Skeletal muscle tissue (tissue), 3 donors: ENCODE measurements at regions not wholly inside any gene's neighbourhood (a gene's known extent, or its start where the extent isn't known, plus 50 kb on each side); places are given as distances from the start of the nearest gene placed in this dataset.
"Not testable (repeated sequence)": the region's sequence is repeated elsewhere in the genome, so short reads cannot be mapped to it uniquely, and the experiment has no call there.

Experiments
- H3K27ac ChIP-seq: one replicate; pipeline ENCODE4 v1.7.0; 2013; ENCODE audit warnings: mild to moderate bottlenecking, low read depth, low read length, inconsistent platforms
- H3K27me3 ChIP-seq, 3 donors: one replicate each; pipeline ENCODE4 v1.7.0; 2013; ENCODE audit warnings: low read length in 3 of 3; ENCODE audit not compliant: control insufficient read depth in 3 of 3, insufficient read depth in 3 of 3
- H3K36me3 ChIP-seq, 3 donors: one replicate each; pipeline ENCODE4 v1.7.0; 2013; ENCODE audit warnings: low read length in 3 of 3; ENCODE audit not compliant: control insufficient read depth in 3 of 3, insufficient read depth in 3 of 3
- H3K4me1 ChIP-seq, 3 donors: one replicate each; pipeline ENCODE4 v1.7.0; 2013; ENCODE audit warnings: low read length in 3 of 3, mild to moderate bottlenecking in 3 of 3; ENCODE audit not compliant: control insufficient read depth in 3 of 3, insufficient read depth in 3 of 3
- H3K4me3 ChIP-seq, 3 donors: one replicate each; pipeline ENCODE4 v1.7.0; 2013; ENCODE audit warnings: low read length in 3 of 3
- H3K9ac ChIP-seq, 3 donors: one replicate each; pipeline ENCODE4 v1.7.0; 2013; ENCODE audit warnings: low read length in 3 of 3, mild to moderate bottlenecking in 3 of 3, moderate library complexity in 2 of 3, low read depth in 1 of 3
- H3K9me3 ChIP-seq, 3 donors: one replicate each; pipeline ENCODE4 v1.7.0; 2013; ENCODE audit warnings: low read length in 3 of 3; ENCODE audit not compliant: control insufficient read depth in 3 of 3
- donor health status: Osteomylitis.

DNA sequence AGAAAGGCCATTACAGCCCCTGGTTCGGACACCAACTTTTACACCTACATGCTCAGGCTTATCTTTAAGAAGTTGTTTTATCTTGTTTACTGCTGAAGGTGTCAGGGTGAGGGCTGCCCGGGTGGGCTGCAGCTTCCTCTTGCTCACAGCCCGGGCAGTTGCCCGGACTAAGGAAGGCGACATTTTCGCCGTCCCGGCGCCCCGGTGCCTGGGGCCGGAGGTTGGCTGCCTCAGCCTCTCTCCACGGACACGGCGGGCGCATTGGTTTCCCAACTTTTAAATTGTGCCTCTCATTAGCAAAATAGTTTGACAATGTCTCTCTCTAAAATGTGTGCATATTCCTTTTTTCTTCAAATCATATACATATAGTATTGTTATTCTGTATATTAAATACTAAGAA, 198.5 kb downstream of the LRRC70 start:
- H3K27me3 ChIP-seq, H3K9ac ChIP-seq, H3K9me3 ChIP-seq, H3K27ac ChIP-seq, H3K36me3 ChIP-seq, H3K4me3 ChIP-seq, H3K4me1 ChIP-seq: not testable (repeated sequence)

DNA sequence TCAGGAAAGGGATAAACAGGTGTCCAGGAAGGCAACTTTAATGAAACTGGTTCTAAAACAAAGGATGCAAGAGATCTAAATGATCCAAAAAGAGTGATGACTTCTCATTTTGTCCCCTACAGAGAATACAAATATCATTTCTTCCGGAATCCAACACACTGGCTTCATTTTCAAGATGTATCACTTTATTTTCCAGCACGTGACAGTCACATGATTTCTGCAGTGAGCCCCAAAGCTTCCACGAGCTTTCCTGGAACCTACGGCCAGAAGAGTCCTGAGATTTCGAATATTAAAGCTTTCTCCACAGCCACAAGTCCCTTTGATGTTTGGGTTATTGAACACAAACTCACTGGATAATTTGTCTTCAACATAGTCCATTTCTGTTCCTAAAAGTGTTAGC, 198.0 kb downstream of the LRRC70 start:
- H3K9ac ChIP-seq, H3K4me3 ChIP-seq: not testable (repeated sequence)

DNA sequence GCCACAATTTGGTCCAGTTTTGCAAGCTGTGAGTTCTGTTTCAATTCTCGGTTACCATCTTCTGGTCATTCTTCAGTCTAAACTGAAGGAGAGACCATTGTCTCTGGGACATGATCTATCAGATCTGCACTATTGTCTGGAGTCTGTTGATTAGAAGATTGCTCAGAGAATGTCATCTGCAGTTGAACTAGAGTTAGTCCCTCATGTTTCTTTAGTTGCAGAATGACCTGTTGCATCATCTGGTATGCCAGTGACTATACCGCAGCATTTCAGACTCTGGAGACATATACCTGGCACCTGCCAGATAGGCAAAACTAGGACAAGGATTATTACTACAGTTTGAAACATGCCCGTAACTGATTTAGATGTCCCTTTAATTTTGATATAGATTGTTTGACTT, 194.8 kb downstream of the LRRC70 start:
- no peaks in the 10 kb centered on the region for H3K4me1 ChIP-seq
- no peak overlapping the region for H3K27ac ChIP-seq
- H3K27me3 ChIP-seq: no peaks in the 10 kb centered on the region
- H3K9me3 ChIP-seq: no peaks in the 10 kb centered on the region
- no peaks in the 10 kb centered on the region for H3K36me3 ChIP-seq
- H3K9ac ChIP-seq: no peak overlapping the region
- H3K4me3 ChIP-seq: no peak overlapping the region

More for the DNA sequence above, 198.0 kb downstream of the LRRC70 start:
- H3K36me3 ChIP-seq, H3K27me3 ChIP-seq, H3K27ac ChIP-seq, H3K4me1 ChIP-seq, H3K9me3 ChIP-seq: not testable (repeated sequence)

DNA sequence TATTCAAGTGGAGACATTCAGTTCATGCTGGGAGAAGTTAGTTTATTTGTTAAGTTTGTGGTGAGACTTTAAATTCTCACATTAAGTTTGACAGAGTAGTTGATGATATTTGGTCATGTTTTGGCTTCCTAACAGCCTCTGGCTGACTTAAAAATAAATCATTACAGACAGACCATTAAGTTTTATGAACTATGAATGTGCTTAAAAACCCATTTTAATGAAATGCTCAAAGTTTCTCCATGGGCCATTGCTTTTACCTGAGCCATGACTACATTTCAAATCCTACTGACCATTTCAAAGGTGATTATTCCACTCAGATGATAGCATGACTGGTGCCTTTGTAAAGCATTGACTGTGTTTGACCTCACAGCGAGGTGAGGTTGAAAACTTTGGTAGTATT, 192.7 kb downstream of the LRRC70 start:
- no peak overlapping the region for H3K27ac ChIP-seq
- no peaks in the 10 kb centered on the region for H3K27me3 ChIP-seq
- H3K36me3 ChIP-seq: no peaks in the 10 kb centered on the region
- H3K9me3 ChIP-seq: no peaks in the 10 kb centered on the region
- no peak overlapping the region for H3K9ac ChIP-seq
- no peak overlapping the region for H3K4me3 ChIP-seq
- no peaks in the 10 kb centered on the region for H3K4me1 ChIP-seq

DNA sequence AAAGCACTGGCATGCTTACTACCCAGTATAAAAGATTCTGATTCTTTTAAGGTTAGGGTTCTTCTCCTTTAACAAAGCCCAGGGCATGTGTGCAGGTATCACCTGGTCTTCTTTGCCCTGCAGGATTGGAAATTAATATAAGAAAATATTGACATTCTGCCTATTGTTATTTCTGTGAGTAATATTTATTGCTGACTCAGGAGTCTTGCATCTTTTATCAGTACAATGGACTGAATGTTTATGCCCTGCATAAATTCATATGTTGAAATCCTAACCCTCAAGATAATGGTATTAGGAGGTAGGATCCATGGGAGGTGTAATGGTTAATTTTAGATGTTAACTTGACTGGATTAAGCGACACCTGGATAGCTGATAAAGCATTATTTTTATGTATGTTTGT, 189.0 kb downstream of the LRRC70 start:
- H3K4me1 ChIP-seq: no peaks in the 10 kb centered on the region
- no peak overlapping the region for H3K27ac ChIP-seq
- H3K27me3 ChIP-seq: no peaks in the 10 kb centered on the region
- H3K9ac ChIP-seq: no peak overlapping the region
- H3K4me3 ChIP-seq: no peak overlapping the region
- no peaks in the 10 kb centered on the region for H3K36me3 ChIP-seq
- H3K9me3 ChIP-seq: no peaks in the 10 kb centered on the region

DNA sequence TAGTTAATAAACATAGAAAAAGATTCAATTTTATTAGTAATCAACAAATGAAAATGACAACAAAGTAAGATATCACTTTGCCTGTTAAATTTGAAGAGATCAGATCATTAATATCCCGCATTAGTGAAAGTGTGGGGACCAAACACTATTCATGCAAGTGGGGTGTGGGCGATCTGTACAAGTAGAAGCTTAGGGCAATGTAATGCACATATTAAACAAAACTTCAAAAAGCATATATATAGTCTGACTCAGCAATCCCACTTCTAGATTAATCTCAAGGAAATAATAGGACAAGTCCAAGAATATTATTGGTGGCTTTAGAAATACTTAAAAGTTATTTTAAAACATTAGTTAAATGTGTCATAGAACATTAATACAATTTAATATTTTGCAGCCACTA, 188.5 kb downstream of the LRRC70 start:
- Histone ChIP-seq H3K9ac (no peak overlapping the region), H3K4me3 (no peak overlapping the region), H3K9me3 (no peaks in the 10 kb centered on the region), H3K27me3 (no peaks in the 10 kb centered on the region), H3K36me3 (no peaks in the 10 kb centered on the region), H3K27ac (no peak overlapping the region), H3K4me1 (no peaks in the 10 kb centered on the region)

DNA sequence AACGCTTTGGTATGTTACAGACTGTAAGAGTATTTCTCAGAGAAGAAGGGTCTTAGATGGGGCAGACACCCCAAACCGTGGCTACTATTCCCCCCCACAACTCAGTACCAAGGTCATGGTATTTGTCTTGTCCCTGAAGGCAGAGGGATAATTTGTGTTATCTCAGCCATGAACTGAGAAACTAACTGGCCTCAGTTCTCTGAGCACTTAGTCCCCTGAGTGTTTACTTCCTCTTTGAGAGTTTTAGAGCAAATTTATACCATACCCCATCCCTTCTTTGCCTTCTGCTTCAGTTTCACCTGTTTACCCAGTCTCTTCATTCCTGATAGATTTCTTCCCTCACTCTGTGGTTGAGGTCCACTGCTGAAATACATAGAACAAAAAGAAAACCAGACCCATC, 183.9 kb downstream of the LRRC70 start:
- no peaks in the 10 kb centered on the region for H3K9me3 ChIP-seq
- H3K4me3 ChIP-seq: no peak overlapping the region
- no peak overlapping the region for H3K27ac ChIP-seq
- H3K9ac ChIP-seq: no peak overlapping the region
- H3K36me3 ChIP-seq: no peaks in the 10 kb centered on the region
- H3K4me1 ChIP-seq: no peaks in the 10 kb centered on the region
- no peaks in the 10 kb centered on the region for H3K27me3 ChIP-seq

DNA sequence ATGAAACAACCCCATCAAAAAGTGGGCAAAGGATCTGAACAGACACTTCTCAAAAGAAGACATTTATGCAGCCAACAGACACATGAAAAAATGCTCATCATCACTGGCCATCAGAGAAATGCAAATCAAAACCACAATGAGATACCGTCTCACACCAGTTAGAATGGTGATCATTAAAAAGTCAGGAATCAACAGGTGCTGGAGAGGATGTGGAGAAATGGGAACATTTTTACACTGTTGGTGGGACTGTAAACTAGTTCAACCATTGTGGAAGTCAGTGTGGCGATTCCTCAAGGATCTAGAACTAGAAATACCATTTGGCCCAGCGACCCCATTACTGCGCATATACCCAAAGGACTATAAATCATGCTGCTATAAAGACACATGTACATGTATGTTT, 179.1 kb downstream of the LRRC70 start:
- H3K9me3 ChIP-seq, H3K4me1 ChIP-seq, H3K27me3 ChIP-seq, H3K36me3 ChIP-seq, H3K4me3 ChIP-seq, H3K27ac ChIP-seq, H3K9ac ChIP-seq: not testable (repeated sequence)

DNA sequence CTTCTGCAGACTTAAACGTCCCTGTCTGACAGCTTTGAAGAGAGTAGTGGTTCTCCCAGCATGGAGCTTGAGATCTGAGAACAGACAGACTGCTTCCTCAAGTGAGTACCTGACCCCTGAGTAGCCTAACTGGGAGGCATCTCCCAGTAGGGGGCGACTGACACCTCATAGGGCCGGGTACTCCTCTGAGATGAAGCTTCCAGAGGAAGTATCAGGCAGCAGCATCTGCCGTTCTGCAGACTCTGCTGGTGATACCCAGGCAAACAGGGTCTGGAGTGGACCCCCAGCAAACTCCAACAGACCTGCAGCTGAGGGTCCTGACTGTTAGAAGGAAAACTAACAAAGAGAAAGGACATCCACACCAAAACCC, 174.4 kb downstream of the LRRC70 start:
- not testable (repeated sequence) for H3K4me3 ChIP-seq, H3K9me3 ChIP-seq, H3K27me3 ChIP-seq, H3K27ac ChIP-seq, H3K4me1 ChIP-seq, H3K9ac ChIP-seq, H3K36me3 ChIP-seq

DNA sequence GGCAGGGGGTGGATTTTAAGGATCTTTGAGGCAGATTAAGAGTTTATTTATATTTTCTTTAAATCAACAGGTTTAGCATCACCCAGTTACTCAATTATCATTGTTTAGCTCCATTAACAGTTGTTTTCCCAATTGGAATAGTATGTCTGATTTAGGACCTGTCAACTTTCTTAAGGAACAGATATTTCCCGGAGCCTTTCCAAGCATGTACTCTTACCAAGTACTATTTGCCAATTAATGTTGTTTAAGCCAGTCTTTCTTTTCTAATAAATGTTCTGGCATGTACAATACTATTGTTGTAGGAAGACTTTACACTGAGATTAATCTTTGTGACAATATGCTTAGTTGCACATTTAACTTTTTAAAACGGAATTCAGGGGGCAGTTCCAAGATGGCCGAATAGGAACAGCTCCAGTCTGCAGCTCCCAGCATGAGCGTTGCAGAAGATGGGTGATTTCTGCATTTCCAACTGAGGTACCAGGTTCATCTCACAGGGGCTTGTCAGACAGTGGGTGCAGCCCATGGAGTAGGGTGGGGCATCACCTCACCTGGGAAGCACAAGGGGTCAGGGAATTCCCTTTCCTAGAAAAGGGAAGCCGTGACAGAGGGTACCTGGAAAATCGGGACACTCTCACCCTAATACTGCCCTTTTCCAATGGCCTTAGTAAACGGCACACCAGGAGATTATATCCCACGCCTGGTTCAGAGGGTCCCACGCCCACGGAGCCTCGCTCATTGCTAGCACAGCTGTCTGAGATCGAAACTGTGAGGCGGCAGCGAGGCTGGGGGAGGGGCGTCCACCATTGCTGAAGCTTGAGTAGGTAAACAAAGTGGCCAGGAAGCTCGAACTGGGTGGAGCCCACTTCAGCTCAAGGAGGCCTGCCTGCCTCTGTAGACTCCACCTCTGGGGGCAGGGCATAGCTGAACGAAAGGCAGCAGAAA, 173.7 kb downstream of the LRRC70 start:
- not testable (repeated sequence) for H3K9ac ChIP-seq, H3K27me3 ChIP-seq, H3K9me3 ChIP-seq, H3K27ac ChIP-seq, H3K4me3 ChIP-seq, H3K4me1 ChIP-seq, H3K36me3 ChIP-seq
